Osteoblast (primary cell): ENCODE measurements at regions not wholly inside any gene's neighbourhood (a gene's known extent, or its start where the extent isn't known, plus 50 kb on each side); places are given as distances from the start of the nearest gene placed in this dataset.

Experiments used
- DNase-seq: peaks from one replicate; pipeline ENCODE4 v3.0.0; 2011; ENCODE audit warnings: low spot score, mixed read lengths; ENCODE audit not compliant: insufficient read length; ENCODE audit errors: missing footprints
- H2AFZ ChIP-seq: 2 replicates; pipeline ENCODE4 v1.6.0; 2011; ENCODE audit warnings: mild to moderate bottlenecking, low read length
- H3K27ac ChIP-seq: 2 replicates; pipeline ENCODE4 v1.5.1; 2011; ENCODE audit warnings: mild to moderate bottlenecking, low read depth, low read length, moderate library complexity
- H3K27me3 ChIP-seq: 2 replicates; pipeline ENCODE4 v1.6.0; 2012; ENCODE audit warnings: mild to moderate bottlenecking, control low read depth, inconsistent platforms, low read length, moderate library complexity; ENCODE audit not compliant: insufficient read depth
- H3K36me3 ChIP-seq: 2 replicates; pipeline ENCODE4 v1.5.1; 2011; ENCODE audit warnings: mild to moderate bottlenecking, low read length, control low read depth, moderate library complexity; ENCODE audit not compliant: insufficient read depth
- H3K4me1 ChIP-seq: 2 replicates; pipeline ENCODE4 v1.5.1; 2011; ENCODE audit warnings: mild to moderate bottlenecking, low read length, control low read depth, moderate library complexity; ENCODE audit not compliant: insufficient read depth
- H3K4me2 ChIP-seq: 2 replicates; pipeline ENCODE4 v1.6.0; 2011; ENCODE audit warnings: mild to moderate bottlenecking, low read length; ENCODE audit not compliant: insufficient read depth
- H3K4me3 ChIP-seq: fragments of 200-600 bp; sonication (generic); 3 replicates; pipeline ENCODE4 v1.5.1; 2012; ENCODE audit warnings: mild to moderate bottlenecking, low read length, inconsistent platforms; ENCODE audit not compliant: insufficient read depth
- H3K79me2 ChIP-seq: 2 replicates; pipeline ENCODE4 v1.6.0; 2012; ENCODE audit warnings: mild to moderate bottlenecking, low read length, control low read depth, inconsistent platforms; ENCODE audit not compliant: insufficient read depth
- H3K9me3 ChIP-seq: 2 replicates; pipeline ENCODE4 v1.5.1; 2011; ENCODE audit warnings: low read depth, low read length, control low read depth
- H4K20me1 ChIP-seq: 2 replicates; pipeline ENCODE4 v1.6.0; 2012; ENCODE audit warnings: mild to moderate bottlenecking, low read length, control low read depth; ENCODE audit not compliant: insufficient read depth
- TF ChIP-seq, protein P1 (sequence below): IDR thresholded peaks from 2 replicates; pipeline ENCODE4 v1.5.1; 2011; ENCODE audit warnings: mild to moderate bottlenecking, low read depth, low read length, moderate library complexity; ENCODE audit errors: extremely low read depth

DNA sequence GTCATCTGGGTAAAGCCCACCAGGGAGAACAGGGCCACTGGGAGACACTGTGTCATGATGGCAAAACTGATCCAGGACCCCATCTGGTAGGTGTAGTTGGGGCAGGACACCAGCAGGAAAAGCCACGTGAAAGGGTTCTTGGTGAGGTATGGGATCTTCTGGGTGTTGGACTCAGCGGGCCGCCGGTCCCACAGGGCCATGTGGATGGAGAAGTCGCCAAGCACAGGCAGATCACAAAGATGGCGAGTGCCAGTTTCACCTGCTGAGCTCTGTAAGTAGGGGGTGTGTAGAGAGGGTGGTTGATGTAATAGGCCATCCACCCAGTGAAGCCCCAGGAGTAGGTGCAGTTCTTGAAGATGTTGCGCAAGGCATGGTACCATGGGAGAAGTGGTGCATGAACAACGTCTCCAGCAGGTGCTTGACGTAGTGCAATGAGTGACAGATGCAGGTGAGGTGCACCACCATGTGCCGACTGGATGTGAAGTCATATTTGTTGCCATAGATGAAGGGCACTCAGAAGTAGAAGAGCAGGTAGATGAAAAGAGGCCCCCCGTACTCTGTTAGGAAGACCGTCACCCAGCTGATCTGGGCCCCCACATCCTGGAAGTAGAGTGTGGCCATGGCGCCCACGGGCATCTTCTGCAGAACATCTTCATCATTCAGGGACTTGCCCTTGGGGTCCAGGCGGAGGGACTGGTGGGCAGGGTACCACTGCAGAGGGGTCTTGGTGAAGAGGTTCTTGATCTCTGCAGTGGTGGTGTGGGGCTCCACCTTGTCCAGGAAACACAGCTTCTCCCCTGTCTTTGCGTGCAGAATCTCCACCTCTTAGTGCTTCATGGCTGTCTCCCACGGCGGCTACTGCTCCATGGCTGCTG is 249.3 kb downstream of the ANKRD50 start:
- TF ChIP-seq, protein P1, sequence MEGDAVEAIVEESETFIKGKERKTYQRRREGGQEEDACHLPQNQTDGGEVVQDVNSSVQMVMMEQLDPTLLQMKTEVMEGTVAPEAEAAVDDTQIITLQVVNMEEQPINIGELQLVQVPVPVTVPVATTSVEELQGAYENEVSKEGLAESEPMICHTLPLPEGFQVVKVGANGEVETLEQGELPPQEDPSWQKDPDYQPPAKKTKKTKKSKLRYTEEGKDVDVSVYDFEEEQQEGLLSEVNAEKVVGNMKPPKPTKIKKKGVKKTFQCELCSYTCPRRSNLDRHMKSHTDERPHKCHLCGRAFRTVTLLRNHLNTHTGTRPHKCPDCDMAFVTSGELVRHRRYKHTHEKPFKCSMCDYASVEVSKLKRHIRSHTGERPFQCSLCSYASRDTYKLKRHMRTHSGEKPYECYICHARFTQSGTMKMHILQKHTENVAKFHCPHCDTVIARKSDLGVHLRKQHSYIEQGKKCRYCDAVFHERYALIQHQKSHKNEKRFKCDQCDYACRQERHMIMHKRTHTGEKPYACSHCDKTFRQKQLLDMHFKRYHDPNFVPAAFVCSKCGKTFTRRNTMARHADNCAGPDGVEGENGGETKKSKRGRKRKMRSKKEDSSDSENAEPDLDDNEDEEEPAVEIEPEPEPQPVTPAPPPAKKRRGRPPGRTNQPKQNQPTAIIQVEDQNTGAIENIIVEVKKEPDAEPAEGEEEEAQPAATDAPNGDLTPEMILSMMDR, result no peak
- DNase-seq, result no peak
- H3K36me3 ChIP-seq, result no peaks in the 10 kb centered on the region
- no peaks in the 10 kb centered on the region for H4K20me1 ChIP-seq
- H3K4me2 ChIP-seq, result no peak overlapping the region
- no peak overlapping the region for H3K27ac ChIP-seq
- no peak overlapping the region for H3K4me3 ChIP-seq
- H3K9me3 ChIP-seq, result no peaks in the 10 kb centered on the region
- no peaks in the 10 kb centered on the region for H3K4me1 ChIP-seq
- H3K79me2 ChIP-seq, result no peaks in the 10 kb centered on the region
- no peak overlapping the region for H2AFZ ChIP-seq
- H3K27me3 ChIP-seq, result no peaks in the 10 kb centered on the region

- no peak for DNase-seq
- no peaks in the 10 kb centered on the region for H3K4me1 ChIP-seq
- no peaks in the 10 kb centered on the region for H4K20me1 ChIP-seq
- H2AFZ ChIP-seq, result no peak overlapping the region
- H3K79me2 ChIP-seq, result no peaks in the 10 kb centered on the region
- H3K4me2 ChIP-seq, result no peak overlapping the region
- H3K4me3 ChIP-seq, result no peak overlapping the region
- TF ChIP-seq, protein P1, result no peak
- no peaks in the 10 kb centered on the region for H3K36me3 ChIP-seq
- H3K9me3 ChIP-seq, result no peaks in the 10 kb centered on the region
- H3K27me3 ChIP-seq, result no peaks in the 10 kb centered on the region
- no peak overlapping the region for H3K27ac ChIP-seq
These were observed 247.7 kb downstream of the ANKRD50 start for GRCh38 chr4:124464836-124465235.

GRCh38 chr4:124468360-124468759 is 244.2 kb downstream of the ANKRD50 start:
- H3K27ac ChIP-seq, result no peak overlapping the region
- no peak for DNase-seq
- no peaks in the 10 kb centered on the region for H3K4me1 ChIP-seq
- no peaks in the 10 kb centered on the region for H4K20me1 ChIP-seq
- H3K27me3 ChIP-seq, result no peaks in the 10 kb centered on the region
- H3K36me3 ChIP-seq, result no peaks in the 10 kb centered on the region
- H3K79me2 ChIP-seq, result no peaks in the 10 kb centered on the region
- no peak overlapping the region for H3K4me3 ChIP-seq
- no peak overlapping the region for H3K4me2 ChIP-seq
- H3K9me3 ChIP-seq, result no peaks in the 10 kb centered on the region
- H2AFZ ChIP-seq, result no peak overlapping the region
- TF ChIP-seq, protein P1, result no peak

DNA sequence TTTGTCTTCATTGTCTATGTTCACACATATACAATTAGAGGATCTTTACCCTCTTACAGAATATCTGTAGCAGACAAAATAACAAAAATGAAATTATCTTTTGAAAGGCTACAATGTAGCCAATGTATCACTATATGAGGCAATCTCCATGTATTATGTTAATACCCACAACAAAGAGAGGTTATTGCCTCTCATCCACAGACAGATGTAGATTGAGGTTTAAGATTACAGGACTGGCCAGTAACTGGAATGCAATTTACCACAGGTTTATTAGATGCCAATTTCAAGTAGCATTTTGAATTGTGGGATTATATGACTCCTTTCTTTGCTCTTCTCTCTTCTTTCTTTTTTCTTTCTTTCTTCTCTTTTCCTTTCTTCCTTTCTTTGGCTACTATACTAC is 242.6 kb downstream of the ANKRD50 start:
- Histone ChIP-seq H3K4me1 (no peaks in the 10 kb centered on the region), H3K4me2 (no peak overlapping the region), H2AFZ (no peak overlapping the region), H3K79me2 (no peaks in the 10 kb centered on the region), H3K9me3 (no peaks in the 10 kb centered on the region), H3K27me3 (no peaks in the 10 kb centered on the region), H3K4me3 (no peak overlapping the region), H3K27ac (no peak overlapping the region), H4K20me1 (no peaks in the 10 kb centered on the region), H3K36me3 (no peaks in the 10 kb centered on the region)
- DNase-seq, result no peak
- TF ChIP-seq, protein P1, result no peak
